PC-3 (cell line): ENCODE measurements at regions not wholly inside any gene's neighbourhood (a gene's known extent, or its start where the extent isn't known, plus 50 kb on each side); places are given as distances from the start of the nearest gene placed in this dataset.
"Not testable (repeated sequence)": the region's sequence is repeated elsewhere in the genome, so short reads cannot be mapped to it uniquely, and the experiment has no call there.

Experiments
- ATAC-seq: fragments of 200-7000 bp; cut with Tn5 transposase; 2 replicates; pipeline ENCODE4 v1.9.1; 2020; ENCODE audit warnings: mild to moderate bottlenecking, moderate library complexity
- BruUV-seq: library from RNA; stranded (reverse); fragments of 400-500 nt; replicated peaks from 2 replicates; lab custom pipeline; 2021; lab: Mats Ljungman, UMichigan
- CTCF ChIA-PET: fragments of 300-600 bp; sonication (Branson Sonifier 250); formaldehyde crosslinking; loops from one replicate; lab custom pipeline; 2022; ENCODE audit warnings: antibody characterized with exemption; lab: Charles Lee
- POLR2A ChIA-PET: fragments of 300-600 bp; sonication (Branson Sonifier 250); formaldehyde crosslinking; loops from one replicate; lab custom pipeline; 2022; ENCODE audit warnings: antibody characterized with exemption; ENCODE audit not compliant: unreplicated experiment; lab: Charles Lee
- DNase-seq: peaks from one replicate; pipeline ENCODE4 v3.0.0-alpha.2; 2015
- H2AFZ ChIP-seq: fragments of 300-600 bp; sonication (generic); 2 replicates; pipeline ENCODE4 v1.6.0; 2016; ENCODE audit warnings: antibody characterized with exemption, low read length
- H3F3A ChIP-seq: fragments of 300-600 bp; sonication (generic); one replicate; pipeline ENCODE4 v1.6.0; 2017; ENCODE audit warnings: antibody characterized with exemption, low read length, control low read depth, mild to moderate bottlenecking; ENCODE audit not compliant: unreplicated experiment
- H3K27ac ChIP-seq: fragments of 300-600 bp; sonication (generic); 2 replicates; pipeline ENCODE4 v1.5.1; 2016; ENCODE audit warnings: mild to moderate bottlenecking, low read length
- H3K27me3 ChIP-seq: fragments of 300-600 bp; sonication (generic); 2 replicates; pipeline ENCODE4 v1.6.1; 2016; ENCODE audit warnings: low read length, mixed read lengths
- H3K36me3 ChIP-seq: fragments of 300-600 bp; sonication (generic); 2 replicates; pipeline ENCODE4 v1.6.1; 2016; ENCODE audit warnings: low read depth, mixed run types, low read length, mixed read lengths
- H3K4me1 ChIP-seq: fragments of 300-600 bp; sonication (generic); 2 replicates; pipeline ENCODE4 v1.5.1; 2016; ENCODE audit warnings: low read length; ENCODE audit not compliant: insufficient read depth
- H3K4me2 ChIP-seq: fragments of 300-600 bp; sonication (generic); 2 replicates; pipeline ENCODE4 v1.6.0; 2016; ENCODE audit warnings: low read length
- H3K4me3 ChIP-seq: fragments of 300-600 bp; sonication (generic); 2 replicates; pipeline ENCODE4 v1.5.1; 2016; ENCODE audit warnings: mild to moderate bottlenecking, low read length, mixed read lengths
- H3K79me2 ChIP-seq: fragments of 300-600 bp; sonication (generic); 2 replicates; pipeline ENCODE4 v1.6.1; 2017; ENCODE audit warnings: low read length, mixed read lengths
- H3K9ac ChIP-seq: fragments of 300-600 bp; sonication (generic); 2 replicates; pipeline ENCODE4 v1.6.0; 2016; ENCODE audit warnings: mild to moderate bottlenecking, low read length
- H3K9me2 ChIP-seq: fragments of 300-600 bp; sonication (generic); replicated peaks from 2 replicates; pipeline ENCODE4 v1.6.1; 2016; ENCODE audit warnings: mixed run types, low read length, mixed read lengths
- H3K9me3 ChIP-seq: fragments of 300-600 bp; sonication (generic); 2 replicates; pipeline ENCODE4 v1.6.1; 2016; ENCODE audit warnings: low read length, mixed read lengths
- H4K20me1 ChIP-seq: fragments of 300-600 bp; sonication (generic); 2 replicates; pipeline ENCODE4 v1.6.1; 2016; ENCODE audit warnings: low read length, mixed read lengths
- EZH2 ChIP-seq: fragments of 300-600 bp; sonication (generic); IDR thresholded peaks from one replicate; pipeline ENCODE4 v1.6.1; 2017; ENCODE audit warnings: antibody characterized with exemption, mild to moderate bottlenecking, low read length; ENCODE audit not compliant: unreplicated experiment
- EZH2phosphoT487 ChIP-seq: fragments of 300-600 bp; sonication (generic); IDR thresholded peaks from 2 replicates; pipeline ENCODE4 v1.6.1; 2018; ENCODE audit warnings: mild to moderate bottlenecking, antibody characterized with exemption, low read length, borderline replicate concordance
- intact Hi-C: fragments of 100-400 bp; cut with micrococcal nuclease; formaldehyde crosslinking; loops from 2 replicates; pipeline ENCODE4 v1.9.0; 2023
- TF ChIP-seq, protein P1 (sequence below): fragments of 300-600 bp; sonication (generic); conservative IDR thresholded peaks from 2 replicates; pipeline ENCODE4 v1.5.1; 2017; ENCODE audit warnings: antibody characterized with exemption, low read depth, mild to moderate bottlenecking, low read length

DNA sequence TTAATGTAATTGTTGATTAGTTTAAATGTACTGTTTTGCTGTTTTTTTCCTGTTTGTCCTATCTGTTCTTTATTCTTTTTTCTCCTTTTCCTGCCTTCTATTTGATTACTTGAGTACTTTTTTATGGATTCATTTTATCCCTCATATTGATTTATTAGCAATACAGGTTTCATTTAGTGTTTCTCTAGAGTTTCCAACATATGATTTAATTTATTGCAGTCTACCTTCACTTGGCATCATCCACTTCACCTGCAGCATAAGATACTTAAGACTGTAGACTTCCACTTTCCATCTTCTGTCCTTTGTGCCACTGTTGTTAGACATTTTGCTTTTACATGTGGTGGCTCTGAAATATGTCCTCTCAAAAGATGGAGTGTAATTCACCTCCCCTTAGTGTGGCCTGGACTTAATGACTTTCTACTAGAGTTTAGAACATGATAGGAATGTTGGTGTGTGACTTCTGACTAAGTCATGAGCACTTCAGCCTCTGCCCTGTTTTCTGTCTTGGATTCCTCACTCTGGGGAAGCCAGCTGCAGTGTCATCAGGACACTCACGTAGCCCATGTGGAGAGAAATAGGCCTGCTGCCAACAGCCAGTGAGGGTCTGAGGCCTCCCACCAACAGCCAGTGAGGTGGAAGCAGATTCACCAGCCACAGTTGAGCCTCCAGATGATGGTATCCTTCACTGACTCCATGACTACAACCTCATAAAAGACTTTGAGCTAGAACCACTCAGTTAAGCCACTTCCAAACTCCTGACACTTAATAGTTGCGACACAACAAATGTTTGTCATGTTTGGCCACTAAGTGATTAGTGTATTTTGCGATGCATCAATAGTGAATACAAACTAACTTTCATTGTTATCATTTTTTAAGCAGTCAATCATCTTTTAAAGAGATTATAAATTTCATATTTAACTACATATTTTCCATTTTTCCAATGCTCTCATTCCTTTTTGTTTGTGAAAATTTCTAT is 643.5 kb upstream of the DPP6 start:
- ChIA-PET CTCF (no interaction called here), POLR2A (no interaction called here)
- no peaks in the 10 kb centered on the region for H3K36me3 ChIP-seq
- H2AFZ ChIP-seq = no peak overlapping the region
- no peak overlapping the region for H3K4me2 ChIP-seq
- no peak for TF ChIP-seq EZH2phosphoT487
- TF ChIP-seq EZH2 = no peak
- TF ChIP-seq, protein P1, sequence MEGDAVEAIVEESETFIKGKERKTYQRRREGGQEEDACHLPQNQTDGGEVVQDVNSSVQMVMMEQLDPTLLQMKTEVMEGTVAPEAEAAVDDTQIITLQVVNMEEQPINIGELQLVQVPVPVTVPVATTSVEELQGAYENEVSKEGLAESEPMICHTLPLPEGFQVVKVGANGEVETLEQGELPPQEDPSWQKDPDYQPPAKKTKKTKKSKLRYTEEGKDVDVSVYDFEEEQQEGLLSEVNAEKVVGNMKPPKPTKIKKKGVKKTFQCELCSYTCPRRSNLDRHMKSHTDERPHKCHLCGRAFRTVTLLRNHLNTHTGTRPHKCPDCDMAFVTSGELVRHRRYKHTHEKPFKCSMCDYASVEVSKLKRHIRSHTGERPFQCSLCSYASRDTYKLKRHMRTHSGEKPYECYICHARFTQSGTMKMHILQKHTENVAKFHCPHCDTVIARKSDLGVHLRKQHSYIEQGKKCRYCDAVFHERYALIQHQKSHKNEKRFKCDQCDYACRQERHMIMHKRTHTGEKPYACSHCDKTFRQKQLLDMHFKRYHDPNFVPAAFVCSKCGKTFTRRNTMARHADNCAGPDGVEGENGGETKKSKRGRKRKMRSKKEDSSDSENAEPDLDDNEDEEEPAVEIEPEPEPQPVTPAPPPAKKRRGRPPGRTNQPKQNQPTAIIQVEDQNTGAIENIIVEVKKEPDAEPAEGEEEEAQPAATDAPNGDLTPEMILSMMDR = no peak
- no peak overlapping the region for H3K27ac ChIP-seq
- ATAC-seq (no peak), DNase-seq (no peak)
- H3K79me2 ChIP-seq = no peaks in the 10 kb centered on the region
- H3K4me1 ChIP-seq = no peaks in the 10 kb centered on the region
- H3K9me2 ChIP-seq = no peaks in the 10 kb centered on the region
- H3K9me3 ChIP-seq = no peaks in the 10 kb centered on the region
- no peaks in the 10 kb centered on the region for H3F3A ChIP-seq
- no TSS peak for BruUV-seq
- H3K4me3 ChIP-seq = no peak overlapping the region
- H3K27me3 ChIP-seq = no peaks in the 10 kb centered on the region
- intact Hi-C loops = no loop called here
- H4K20me1 ChIP-seq = no peaks in the 10 kb centered on the region
- H3K9ac ChIP-seq = no peak overlapping the region

DNA sequence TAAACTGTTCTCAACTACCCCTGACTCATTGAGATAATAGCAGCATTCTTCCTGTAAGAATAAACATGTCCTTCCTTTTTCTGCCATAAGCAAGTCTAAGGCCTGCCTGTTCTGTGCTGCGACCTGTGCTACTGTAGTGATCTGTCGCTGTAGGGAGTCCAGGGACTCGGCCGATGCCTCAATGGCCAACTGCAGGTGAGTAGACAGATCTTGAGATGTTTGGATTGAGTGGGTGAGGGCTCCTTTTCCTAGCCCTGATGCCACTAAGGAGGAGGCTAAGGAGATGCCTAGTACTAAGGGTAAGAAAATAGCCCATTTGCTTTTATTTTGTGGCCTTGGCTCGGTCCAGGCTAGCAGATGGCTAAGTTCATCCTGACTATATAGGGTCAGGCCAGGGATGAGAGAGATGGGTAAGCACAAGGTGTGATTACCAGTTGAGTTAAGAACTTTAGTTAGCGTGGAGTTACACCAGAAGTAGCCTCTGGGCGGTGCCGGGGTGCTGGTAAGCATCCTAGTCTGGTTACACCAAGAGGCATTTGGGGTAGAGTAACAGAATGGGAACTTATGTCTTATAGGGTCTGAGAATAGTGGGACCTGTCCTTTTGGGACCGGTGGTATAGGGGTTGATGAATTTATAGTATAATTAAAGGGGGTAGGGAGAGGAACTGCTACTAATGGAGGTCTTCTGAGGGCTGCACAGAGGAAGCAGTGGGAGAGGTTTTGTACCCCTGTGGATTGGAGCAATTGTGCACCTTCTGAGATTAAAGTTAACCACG is 642.4 kb upstream of the DPP6 start:
- H3F3A ChIP-seq, H3K36me3 ChIP-seq, H3K27me3 ChIP-seq, POLR2A ChIA-PET, H3K9me3 ChIP-seq, H3K4me3 ChIP-seq, CTCF ChIA-PET, H3K4me2 ChIP-seq, BruUV-seq, H3K9me2 ChIP-seq, H2AFZ ChIP-seq, H4K20me1 ChIP-seq, ATAC-seq, H3K4me1 ChIP-seq, H3K79me2 ChIP-seq, intact Hi-C loops, H3K27ac ChIP-seq, DNase-seq, H3K9ac ChIP-seq: not testable (repeated sequence)

DNA sequence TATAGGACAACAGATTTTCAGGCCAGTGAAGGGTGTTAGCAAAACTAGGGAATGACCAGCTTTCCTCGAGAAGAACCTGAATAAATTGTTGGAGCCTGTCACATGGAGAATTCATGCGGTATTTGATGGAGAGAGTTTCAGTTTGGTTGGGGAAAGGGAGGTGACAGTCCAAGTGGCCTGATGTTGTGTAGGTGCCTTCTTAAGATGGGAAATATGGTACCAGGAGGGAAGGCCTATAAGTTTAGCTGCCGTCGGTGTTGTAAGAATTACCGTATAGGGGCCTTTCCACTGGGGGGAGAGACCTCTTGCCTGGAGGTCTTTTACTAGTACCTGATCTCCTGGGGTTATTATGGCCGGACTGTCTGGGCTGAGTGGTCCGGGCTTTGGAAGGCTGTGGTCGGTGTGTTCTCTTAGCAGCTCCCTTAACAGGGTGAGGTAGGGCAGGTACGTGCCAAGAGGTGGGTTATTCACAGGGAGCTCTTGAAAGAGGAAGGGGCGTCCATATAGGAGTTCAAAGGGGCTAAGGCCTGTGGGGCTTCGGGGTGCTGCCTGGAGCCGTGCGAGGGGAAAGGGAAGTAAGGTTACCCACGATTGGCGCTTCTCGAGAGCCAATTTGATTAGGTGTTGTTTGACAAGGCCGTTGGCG is 641.1 kb upstream of the DPP6 start:
- H3K4me2 ChIP-seq, H3K9me3 ChIP-seq, H3F3A ChIP-seq, H4K20me1 ChIP-seq, H3K9ac ChIP-seq, H3K4me1 ChIP-seq, H3K36me3 ChIP-seq, H3K9me2 ChIP-seq, intact Hi-C loops, H3K4me3 ChIP-seq, H3K79me2 ChIP-seq, CTCF ChIA-PET, BruUV-seq, ATAC-seq, H3K27me3 ChIP-seq, POLR2A ChIA-PET, H3K27ac ChIP-seq, DNase-seq, H2AFZ ChIP-seq: not testable (repeated sequence)

DNA sequence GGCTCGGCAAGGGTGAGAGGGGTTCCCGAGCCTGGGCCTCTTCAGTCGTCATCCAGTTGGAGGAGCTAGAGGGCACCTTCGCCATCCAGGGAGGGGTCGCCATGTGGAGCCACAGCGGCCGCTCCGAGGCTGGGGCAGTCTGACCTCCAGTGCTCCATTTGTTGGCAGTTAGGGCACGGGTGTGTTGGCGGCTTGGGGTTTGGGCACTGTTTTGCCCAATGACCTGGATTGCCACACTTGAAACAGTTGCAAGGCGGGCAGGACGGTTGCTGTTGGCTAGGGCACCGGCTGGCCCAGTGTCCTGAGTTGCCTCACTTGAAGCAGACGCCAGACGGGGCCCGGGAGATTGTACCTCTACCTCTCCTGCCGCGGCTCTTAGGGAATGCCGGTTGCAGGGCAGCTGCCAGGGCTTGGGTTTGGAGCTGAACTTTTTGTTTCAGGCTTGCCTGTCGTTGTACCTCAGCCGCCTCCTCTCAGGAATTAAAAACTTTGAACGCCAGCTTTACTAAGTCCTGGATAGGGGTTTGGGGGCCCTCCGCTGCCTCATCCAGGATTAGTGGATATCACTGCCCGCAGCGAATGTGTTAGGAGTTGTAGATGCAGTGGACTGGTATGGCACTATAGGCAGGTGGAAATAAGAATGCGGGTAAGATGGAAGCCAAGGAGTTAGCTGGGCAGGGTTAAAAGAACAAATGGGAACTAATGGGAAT is 639.9 kb upstream of the DPP6 start:
- H3K9me2 ChIP-seq, H3K4me2 ChIP-seq, CTCF ChIA-PET, H3K79me2 ChIP-seq, H3K9me3 ChIP-seq, BruUV-seq, POLR2A ChIA-PET, H3K9ac ChIP-seq, intact Hi-C loops, ATAC-seq, H4K20me1 ChIP-seq, H2AFZ ChIP-seq, H3K4me3 ChIP-seq, H3K27me3 ChIP-seq, H3K36me3 ChIP-seq, H3K4me1 ChIP-seq, H3F3A ChIP-seq, H3K27ac ChIP-seq, DNase-seq: not testable (repeated sequence)

DNA sequence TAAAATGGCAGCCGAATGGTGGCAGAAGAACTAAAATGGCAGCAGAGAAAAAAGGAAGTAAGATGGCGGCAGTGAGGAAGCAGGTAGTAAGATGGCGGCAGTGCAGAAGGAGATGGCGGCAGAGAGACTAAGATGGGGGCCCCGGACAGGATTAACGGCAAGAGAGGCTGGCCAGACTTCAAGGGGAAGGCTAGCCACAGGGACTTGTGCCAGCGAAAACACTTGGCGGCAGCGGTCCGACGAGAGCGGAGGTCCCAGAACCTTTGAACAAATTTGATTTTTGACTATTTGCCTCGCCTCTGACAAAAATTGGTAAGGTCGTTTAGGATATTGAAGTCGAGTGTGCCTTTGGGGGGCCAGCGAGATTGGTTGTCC is 639.4 kb upstream of the DPP6 start:
- CTCF ChIA-PET, H3K4me3 ChIP-seq, H4K20me1 ChIP-seq, DNase-seq, H3K4me2 ChIP-seq, H3K36me3 ChIP-seq, H3K27me3 ChIP-seq, H3K79me2 ChIP-seq, H3K4me1 ChIP-seq, ATAC-seq, H3K9me2 ChIP-seq, POLR2A ChIA-PET, H3K9me3 ChIP-seq, H3F3A ChIP-seq, BruUV-seq, H3K9ac ChIP-seq, intact Hi-C loops, H2AFZ ChIP-seq, H3K27ac ChIP-seq: not testable (repeated sequence)
